ENCODE measurements at regions not wholly inside any gene's neighbourhood (a gene's known extent, or its start where the extent isn't known, plus 50 kb on each side); places are given as distances from the start of the nearest gene placed in this dataset.

GRCh38 chr2:198309081-198309480 is 504.7 kb downstream of the PLCL1 start:
- H3K4me1 ChIP-seq (ENCODE audit: control insufficient read depth in 5 of 5, insufficient read depth in 5 of 5, low read length in 5 of 5): peaks cover 0 to 8% (median 0%) of the 10 kb centered on the region in 5 donors
- no peak overlapping the region for H3K27ac ChIP-seq (ENCODE audit: low read depth, low read length)
- H3K4me3 ChIP-seq (ENCODE audit: low read depth in 1 of 5, low read length in 5 of 5): no peak overlapping the region
- no peak overlapping the region for H3K9ac ChIP-seq (ENCODE audit: low read length in 5 of 5)
- no peaks in the 10 kb centered on the region for H3K9me3 ChIP-seq (ENCODE audit: control insufficient read depth in 5 of 5, low read length in 5 of 5)
- H3K27me3 ChIP-seq (ENCODE audit: control insufficient read depth in 5 of 5, insufficient read depth in 4 of 5, low read length in 5 of 5): peaks cover 0 to 9% (median 3%) of the 10 kb centered on the region in 5 donors
- no peaks in the 10 kb centered on the region for H3K36me3 ChIP-seq (ENCODE audit: control insufficient read depth in 5 of 5, insufficient read depth in 5 of 5, low read length in 5 of 5)

GRCh38 chr2:198308368-198308767 is 504.0 kb downstream of the PLCL1 start:
- peaks cover 0 to 8% (median 0%) of the 10 kb centered on the region in 5 donors for H3K4me1 ChIP-seq (ENCODE audit: control insufficient read depth in 5 of 5, insufficient read depth in 5 of 5, low read length in 5 of 5)
- no peak overlapping the region for H3K9ac ChIP-seq (ENCODE audit: low read length in 5 of 5)
- H3K36me3 ChIP-seq (ENCODE audit: control insufficient read depth in 5 of 5, insufficient read depth in 5 of 5, low read length in 5 of 5): no peaks in the 10 kb centered on the region
- no peaks in the 10 kb centered on the region for H3K9me3 ChIP-seq (ENCODE audit: control insufficient read depth in 5 of 5, low read length in 5 of 5)
- peaks cover 0 to 8% (median 3%) of the 10 kb centered on the region in 5 donors for H3K27me3 ChIP-seq (ENCODE audit: control insufficient read depth in 5 of 5, insufficient read depth in 4 of 5, low read length in 5 of 5)
- H3K4me3 ChIP-seq (ENCODE audit: low read depth in 1 of 5, low read length in 5 of 5): no peak overlapping the region
- no peak overlapping the region for H3K27ac ChIP-seq (ENCODE audit: low read depth, low read length)

GRCh38 chr2:198307093-198307492 is 502.7 kb downstream of the PLCL1 start:
- Histone ChIP-seq H3K9ac (ENCODE audit: low read length in 5 of 5) (no peak overlapping the region), H3K9me3 (ENCODE audit: control insufficient read depth in 5 of 5, low read length in 5 of 5) (no peaks in the 10 kb centered on the region)

GRCh38 chr2:198304859-198305258 is 500.5 kb downstream of the PLCL1 start:
- Histone ChIP-seq H3K9me3 (ENCODE audit: control insufficient read depth in 5 of 5, low read length in 5 of 5) (no peaks in the 10 kb centered on the region), H3K27me3 (ENCODE audit: control insufficient read depth in 5 of 5, insufficient read depth in 4 of 5, low read length in 5 of 5) (no peaks in the 10 kb centered on the region), H3K27ac (ENCODE audit: low read depth, low read length) (no peak overlapping the region)

More at GRCh38 chr2:198307093-198307492, 502.7 kb downstream of the PLCL1 start:
- Histone ChIP-seq H3K27me3 (ENCODE audit: control insufficient read depth in 5 of 5, insufficient read depth in 4 of 5, low read length in 5 of 5) (peaks cover 0 to 3% (median 0%) of the 10 kb centered on the region in 5 donors), H3K27ac (ENCODE audit: low read depth, low read length) (no peak overlapping the region), H3K4me1 (ENCODE audit: control insufficient read depth in 5 of 5, insufficient read depth in 5 of 5, low read length in 5 of 5) (peaks cover 0 to 8% (median 0%) of the 10 kb centered on the region in 5 donors), H3K4me3 (ENCODE audit: low read depth in 1 of 5, low read length in 5 of 5) (no peak overlapping the region), H3K36me3 (ENCODE audit: control insufficient read depth in 5 of 5, insufficient read depth in 5 of 5, low read length in 5 of 5) (no peaks in the 10 kb centered on the region)

GRCh38 chr2:198297350-198297749 is 493.0 kb downstream of the PLCL1 start:
- Histone ChIP-seq H3K27me3 (ENCODE audit: control insufficient read depth in 5 of 5, insufficient read depth in 4 of 5, low read length in 5 of 5) (no peaks in the 10 kb centered on the region), H3K36me3 (ENCODE audit: control insufficient read depth in 5 of 5, insufficient read depth in 5 of 5, low read length in 5 of 5) (no peaks in the 10 kb centered on the region), H3K4me1 (ENCODE audit: control insufficient read depth in 5 of 5, insufficient read depth in 5 of 5, low read length in 5 of 5) (no peaks in the 10 kb centered on the region), H3K4me3 (ENCODE audit: low read depth in 1 of 5, low read length in 5 of 5) (no peak overlapping the region), H3K27ac (ENCODE audit: low read depth, low read length) (no peak overlapping the region), H3K9ac (ENCODE audit: low read length in 5 of 5) (no peak overlapping the region), H3K9me3 (ENCODE audit: control insufficient read depth in 5 of 5, low read length in 5 of 5) (no peaks in the 10 kb centered on the region)

More at GRCh38 chr2:198304859-198305258, 500.5 kb downstream of the PLCL1 start:
- no peak overlapping the region for H3K9ac ChIP-seq (ENCODE audit: low read length in 5 of 5)
- peaks cover 0 to 8% (median 0%) of the 10 kb centered on the region in 5 donors for H3K4me1 ChIP-seq (ENCODE audit: control insufficient read depth in 5 of 5, insufficient read depth in 5 of 5, low read length in 5 of 5)
- no peak overlapping the region for H3K4me3 ChIP-seq (ENCODE audit: low read depth in 1 of 5, low read length in 5 of 5)
- H3K36me3 ChIP-seq (ENCODE audit: control insufficient read depth in 5 of 5, insufficient read depth in 5 of 5, low read length in 5 of 5): no peaks in the 10 kb centered on the region

GRCh38 chr2:198296665-198297308 is 492.4 kb downstream of the PLCL1 start:
- H3K27me3 ChIP-seq (ENCODE audit: control insufficient read depth in 5 of 5, insufficient read depth in 4 of 5, low read length in 5 of 5): no peaks in the 10 kb centered on the region
- H3K4me3 ChIP-seq (ENCODE audit: low read depth in 1 of 5, low read length in 5 of 5): no peak overlapping the region
- no peak overlapping the region for H3K9ac ChIP-seq (ENCODE audit: low read length in 5 of 5)
- H3K36me3 ChIP-seq (ENCODE audit: control insufficient read depth in 5 of 5, insufficient read depth in 5 of 5, low read length in 5 of 5): no peaks in the 10 kb centered on the region
- no peaks in the 10 kb centered on the region for H3K4me1 ChIP-seq (ENCODE audit: control insufficient read depth in 5 of 5, insufficient read depth in 5 of 5, low read length in 5 of 5)
- no peaks in the 10 kb centered on the region for H3K9me3 ChIP-seq (ENCODE audit: control insufficient read depth in 5 of 5, low read length in 5 of 5)
- no peak overlapping the region for H3K27ac ChIP-seq (ENCODE audit: low read depth, low read length)

GRCh38 chr2:198293281-198293680 is 488.9 kb downstream of the PLCL1 start:
- no peaks in the 10 kb centered on the region for H3K9me3 ChIP-seq (ENCODE audit: control insufficient read depth in 5 of 5, low read length in 5 of 5)
- H3K9ac ChIP-seq (ENCODE audit: low read length in 5 of 5): no peak overlapping the region
- no peak overlapping the region for H3K4me3 ChIP-seq (ENCODE audit: low read depth in 1 of 5, low read length in 5 of 5)
- no peaks in the 10 kb centered on the region for H3K27me3 ChIP-seq (ENCODE audit: control insufficient read depth in 5 of 5, insufficient read depth in 4 of 5, low read length in 5 of 5)
- H3K27ac ChIP-seq (ENCODE audit: low read depth, low read length): no peak overlapping the region
- no peaks in the 10 kb centered on the region for H3K4me1 ChIP-seq (ENCODE audit: control insufficient read depth in 5 of 5, insufficient read depth in 5 of 5, low read length in 5 of 5)
- no peaks in the 10 kb centered on the region for H3K36me3 ChIP-seq (ENCODE audit: control insufficient read depth in 5 of 5, insufficient read depth in 5 of 5, low read length in 5 of 5)

- H3K9me3 ChIP-seq (ENCODE audit: control insufficient read depth in 5 of 5, low read length in 5 of 5): no peaks in the 10 kb centered on the region
- H3K36me3 ChIP-seq (ENCODE audit: control insufficient read depth in 5 of 5, insufficient read depth in 5 of 5, low read length in 5 of 5): no peaks in the 10 kb centered on the region
- H3K4me1 ChIP-seq (ENCODE audit: control insufficient read depth in 5 of 5, insufficient read depth in 5 of 5, low read length in 5 of 5): no peaks in the 10 kb centered on the region
- no peaks in the 10 kb centered on the region for H3K27me3 ChIP-seq (ENCODE audit: control insufficient read depth in 5 of 5, insufficient read depth in 4 of 5, low read length in 5 of 5)
- H3K4me3 ChIP-seq (ENCODE audit: low read depth in 1 of 5, low read length in 5 of 5): no peak overlapping the region
- no peak overlapping the region for H3K27ac ChIP-seq (ENCODE audit: low read depth, low read length)
- no peak overlapping the region for H3K9ac ChIP-seq (ENCODE audit: low read length in 5 of 5)
These were observed 485.4 kb downstream of the PLCL1 start for GRCh38 chr2:198289811-198290210.

- Histone ChIP-seq H3K4me1 (ENCODE audit: control insufficient read depth in 5 of 5, insufficient read depth in 5 of 5, low read length in 5 of 5) (no peaks in the 10 kb centered on the region), H3K9ac (ENCODE audit: low read length in 5 of 5) (no peak overlapping the region), H3K4me3 (ENCODE audit: low read depth in 1 of 5, low read length in 5 of 5) (no peak overlapping the region), H3K9me3 (ENCODE audit: control insufficient read depth in 5 of 5, low read length in 5 of 5) (no peaks in the 10 kb centered on the region), H3K36me3 (ENCODE audit: control insufficient read depth in 5 of 5, insufficient read depth in 5 of 5, low read length in 5 of 5) (no peaks in the 10 kb centered on the region), H3K27me3 (ENCODE audit: control insufficient read depth in 5 of 5, insufficient read depth in 4 of 5, low read length in 5 of 5) (no peaks in the 10 kb centered on the region), H3K27ac (ENCODE audit: low read depth, low read length) (no peak overlapping the region)
These were observed 483.3 kb downstream of the PLCL1 start for GRCh38 chr2:198287706-198288105.

GRCh38 chr2:198285216-198285615 is 480.8 kb downstream of the PLCL1 start:
- Histone ChIP-seq H3K4me3 (ENCODE audit: low read depth in 1 of 5, low read length in 5 of 5) (no peak overlapping the region), H3K9ac (ENCODE audit: low read length in 5 of 5) (no peak overlapping the region), H3K9me3 (ENCODE audit: control insufficient read depth in 5 of 5, low read length in 5 of 5) (no peaks in the 10 kb centered on the region), H3K4me1 (ENCODE audit: control insufficient read depth in 5 of 5, insufficient read depth in 5 of 5, low read length in 5 of 5) (no peaks in the 10 kb centered on the region), H3K27me3 (ENCODE audit: control insufficient read depth in 5 of 5, insufficient read depth in 4 of 5, low read length in 5 of 5) (no peaks in the 10 kb centered on the region), H3K27ac (ENCODE audit: low read depth, low read length) (no peak overlapping the region), H3K36me3 (ENCODE audit: control insufficient read depth in 5 of 5, insufficient read depth in 5 of 5, low read length in 5 of 5) (no peaks in the 10 kb centered on the region)
